SK-N-SH (cell line): ENCODE measurements at regions not wholly inside any gene's neighbourhood (a gene's known extent, or its start where the extent isn't known, plus 50 kb on each side); places are given as distances from the start of the nearest gene placed in this dataset.

ENCODE experiments used
- CTCF ChIP-seq: fragments of 200-600 bp; sonication (generic); IDR thresholded peaks from 2 replicates; pipeline ENCODE4 v1.6.1; 2017; ENCODE audit warnings: antibody characterized with exemption, mild to moderate bottlenecking, moderate library complexity
- POLR2AphosphoS5 ChIP-seq: IDR thresholded peaks from 2 replicates; pipeline ENCODE4 v1.6.1; 2012; ENCODE audit warnings: low read depth, low read length
- SIN3A ChIP-seq: IDR thresholded peaks from 2 replicates; pipeline ENCODE4 v1.6.1; 2012; ENCODE audit warnings: low read depth, mild to moderate bottlenecking, low read length, moderate library complexity, borderline replicate concordance
- TCF12 ChIP-seq: IDR thresholded peaks from 2 replicates; pipeline ENCODE4 v1.4.0; 2012
- YY1 ChIP-seq: IDR thresholded peaks from 2 replicates; pipeline ENCODE4 v1.4.0; 2012; ENCODE audit warnings: low read depth, mild to moderate bottlenecking
- TF ChIP-seq, protein P1 (sequence below): IDR thresholded peaks from 2 replicates; pipeline ENCODE4 v1.4.0; 2012; ENCODE audit warnings: low read depth, borderline replicate concordance

DNA sequence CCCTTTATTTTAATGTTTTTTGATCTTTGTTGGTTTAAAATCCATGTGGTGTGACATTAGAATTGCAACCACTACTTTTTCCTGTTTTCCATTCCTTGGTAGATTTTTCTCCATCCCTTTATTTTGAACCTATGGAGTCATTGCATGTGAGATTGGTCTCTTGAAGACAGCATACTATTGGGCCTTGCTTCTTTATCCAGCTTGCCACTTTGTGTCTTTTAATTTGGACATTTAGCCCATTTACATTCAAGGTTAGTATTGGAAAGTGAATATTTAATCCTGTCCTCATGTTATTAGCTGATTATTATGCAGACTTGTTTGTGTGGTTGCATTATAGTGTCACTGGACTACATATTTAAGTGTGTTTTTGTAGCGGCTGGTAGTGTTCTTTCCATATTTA, 782.9 kb downstream of the SLC4A3 start:
- TF ChIP-seq TCF12 (no peak), CTCF (no peak), POLR2AphosphoS5 (no peak), SIN3A (no peak), YY1 (no peak)
- TF ChIP-seq, protein P1, sequence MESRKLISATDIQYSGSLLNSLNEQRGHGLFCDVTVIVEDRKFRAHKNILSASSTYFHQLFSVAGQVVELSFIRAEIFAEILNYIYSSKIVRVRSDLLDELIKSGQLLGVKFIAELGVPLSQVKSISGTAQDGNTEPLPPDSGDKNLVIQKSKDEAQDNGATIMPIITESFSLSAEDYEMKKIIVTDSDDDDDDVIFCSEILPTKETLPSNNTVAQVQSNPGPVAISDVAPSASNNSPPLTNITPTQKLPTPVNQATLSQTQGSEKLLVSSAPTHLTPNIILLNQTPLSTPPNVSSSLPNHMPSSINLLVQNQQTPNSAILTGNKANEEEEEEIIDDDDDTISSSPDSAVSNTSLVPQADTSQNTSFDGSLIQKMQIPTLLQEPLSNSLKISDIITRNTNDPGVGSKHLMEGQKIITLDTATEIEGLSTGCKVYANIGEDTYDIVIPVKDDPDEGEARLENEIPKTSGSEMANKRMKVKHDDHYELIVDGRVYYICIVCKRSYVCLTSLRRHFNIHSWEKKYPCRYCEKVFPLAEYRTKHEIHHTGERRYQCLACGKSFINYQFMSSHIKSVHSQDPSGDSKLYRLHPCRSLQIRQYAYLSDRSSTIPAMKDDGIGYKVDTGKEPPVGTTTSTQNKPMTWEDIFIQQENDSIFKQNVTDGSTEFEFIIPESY: no peak
